AG09309 (cell line): ENCODE measurements at regions not wholly inside any gene's neighbourhood (a gene's known extent, or its start where the extent isn't known, plus 50 kb on each side); places are given as distances from the start of the nearest gene placed in this dataset.

Experiments
- DNase-seq: peaks from one replicate; pipeline ENCODE4 v3.0.0-alpha.2; 2010; ENCODE audit warnings: low read depth
- H3K4me3 ChIP-seq: 2 replicates; pipeline ENCODE4 v1.5.1; 2011; ENCODE audit warnings: mild to moderate bottlenecking, low read depth, low read length, moderate library complexity; ENCODE audit not compliant: control insufficient read depth
- TF ChIP-seq, protein P1 (sequence below): IDR thresholded peaks from 2 replicates; pipeline ENCODE4 v1.5.1; 2011; ENCODE audit warnings: mild to moderate bottlenecking, low read depth, low read length, inconsistent platforms; ENCODE audit not compliant: insufficient read depth, control insufficient read depth; ENCODE audit errors: missing control alignments

DNA sequence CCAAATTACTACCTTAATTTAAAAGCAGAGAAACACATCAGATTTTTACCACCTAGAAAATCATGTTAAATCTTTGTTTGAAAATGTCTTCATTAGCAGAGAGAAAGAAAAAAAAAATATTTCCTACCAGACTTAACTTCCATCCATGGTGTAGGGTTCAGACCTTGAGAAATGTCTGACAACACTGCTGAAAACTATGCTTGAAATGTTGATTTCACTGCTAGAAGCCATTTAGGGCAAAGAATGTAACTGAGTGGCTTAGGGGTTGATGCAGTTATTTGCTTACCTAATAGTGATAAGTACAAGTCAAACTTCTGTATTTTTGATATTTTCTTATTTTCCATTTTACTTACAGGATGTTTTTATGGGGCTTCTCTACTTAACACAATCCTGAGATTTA is 495.6 kb upstream of the NEGR1 start:
- DNase-seq, result no peak
- H3K4me3 ChIP-seq, result no peak overlapping the region
- TF ChIP-seq, protein P1, sequence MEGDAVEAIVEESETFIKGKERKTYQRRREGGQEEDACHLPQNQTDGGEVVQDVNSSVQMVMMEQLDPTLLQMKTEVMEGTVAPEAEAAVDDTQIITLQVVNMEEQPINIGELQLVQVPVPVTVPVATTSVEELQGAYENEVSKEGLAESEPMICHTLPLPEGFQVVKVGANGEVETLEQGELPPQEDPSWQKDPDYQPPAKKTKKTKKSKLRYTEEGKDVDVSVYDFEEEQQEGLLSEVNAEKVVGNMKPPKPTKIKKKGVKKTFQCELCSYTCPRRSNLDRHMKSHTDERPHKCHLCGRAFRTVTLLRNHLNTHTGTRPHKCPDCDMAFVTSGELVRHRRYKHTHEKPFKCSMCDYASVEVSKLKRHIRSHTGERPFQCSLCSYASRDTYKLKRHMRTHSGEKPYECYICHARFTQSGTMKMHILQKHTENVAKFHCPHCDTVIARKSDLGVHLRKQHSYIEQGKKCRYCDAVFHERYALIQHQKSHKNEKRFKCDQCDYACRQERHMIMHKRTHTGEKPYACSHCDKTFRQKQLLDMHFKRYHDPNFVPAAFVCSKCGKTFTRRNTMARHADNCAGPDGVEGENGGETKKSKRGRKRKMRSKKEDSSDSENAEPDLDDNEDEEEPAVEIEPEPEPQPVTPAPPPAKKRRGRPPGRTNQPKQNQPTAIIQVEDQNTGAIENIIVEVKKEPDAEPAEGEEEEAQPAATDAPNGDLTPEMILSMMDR, result no peak

DNA sequence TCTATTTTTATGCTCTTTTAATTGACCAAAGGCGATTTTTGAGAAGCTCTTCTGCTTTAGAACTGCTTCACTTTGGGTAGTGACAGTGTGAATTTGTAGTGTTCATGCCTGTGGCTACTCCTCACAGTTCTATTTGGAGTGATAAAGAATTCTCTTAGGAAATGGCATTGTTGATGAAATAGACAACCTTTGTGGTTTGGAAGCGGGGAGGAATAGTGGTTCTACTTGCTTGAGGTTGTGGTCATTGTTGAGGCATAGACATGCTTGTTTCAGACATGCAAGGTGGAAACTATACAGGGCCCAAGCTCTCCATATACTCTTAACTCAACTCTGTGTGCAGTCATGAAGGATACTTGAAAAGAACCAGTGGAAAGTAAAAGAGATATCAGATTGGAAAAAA is 481.1 kb upstream of the NEGR1 start:
- DNase-seq, result no peak
- TF ChIP-seq, protein P1, result no peak

DNA sequence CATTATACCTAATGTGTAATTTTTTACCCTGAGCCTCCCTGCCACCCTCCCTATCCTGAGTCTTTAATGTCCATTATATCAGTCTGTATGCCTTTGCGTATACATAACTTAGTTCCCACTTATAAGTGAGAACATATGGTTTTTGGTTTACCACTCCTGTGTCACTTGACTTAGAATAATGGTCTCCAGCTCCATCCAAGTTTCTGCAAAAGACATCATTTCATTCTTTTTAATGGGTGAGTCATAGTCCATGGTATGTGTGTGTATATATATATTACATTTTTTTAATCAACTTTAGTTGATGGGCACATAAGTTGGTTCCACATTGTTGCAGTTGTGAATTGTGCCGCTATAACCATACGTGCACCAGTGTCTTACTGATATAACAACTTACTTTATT is 477.1 kb upstream of the NEGR1 start:
- DNase-seq, result no peak
- TF ChIP-seq, protein P1, result no peak
- H3K4me3 ChIP-seq, result no peak overlapping the region

More for the DNA sequence above, 481.1 kb upstream of the NEGR1 start:
- no peak overlapping the region for H3K4me3 ChIP-seq

DNA sequence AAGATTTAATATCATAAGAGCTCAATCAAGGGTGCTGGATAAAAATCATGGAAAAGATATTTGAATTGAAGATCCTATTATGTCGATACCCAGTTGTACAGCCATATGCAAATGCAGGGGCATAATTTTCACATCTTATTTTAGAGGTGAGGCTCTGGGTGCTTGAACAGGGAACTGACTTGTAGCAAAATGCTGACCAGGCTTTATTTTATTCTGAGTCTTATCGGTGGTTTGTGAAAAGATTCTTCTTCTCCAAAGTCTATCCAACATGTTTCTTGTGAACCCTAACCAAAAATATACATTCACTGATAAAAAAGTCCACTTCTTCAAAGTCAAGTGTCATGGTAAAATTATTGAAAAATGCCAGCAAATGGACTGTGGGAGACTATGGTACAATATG is 475.5 kb upstream of the NEGR1 start:
- H3K4me3 ChIP-seq, result no peak overlapping the region
- TF ChIP-seq, protein P1, result no peak
- no peak for DNase-seq

DNA sequence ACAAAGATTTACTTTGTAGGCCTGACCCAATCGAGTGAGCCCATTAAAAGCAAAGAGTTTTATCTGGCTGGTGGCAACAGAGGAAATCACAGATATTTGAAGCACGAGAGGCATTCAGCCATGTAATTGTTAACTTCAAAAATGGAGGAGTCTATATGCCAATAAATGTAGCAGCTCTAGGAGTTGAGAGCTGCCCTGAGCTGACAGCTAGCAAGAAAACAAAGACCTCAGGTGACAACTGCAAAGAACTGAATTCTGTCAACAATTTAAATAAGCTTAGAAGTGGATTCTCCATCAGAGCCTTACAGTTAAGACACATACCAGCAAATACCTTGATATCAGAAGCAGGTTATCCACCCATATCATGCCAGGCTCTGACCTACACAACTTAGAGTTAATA is 463.1 kb upstream of the NEGR1 start:
- no peak overlapping the region for H3K4me3 ChIP-seq
- DNase-seq, result no peak
- TF ChIP-seq, protein P1, result no peak

DNA sequence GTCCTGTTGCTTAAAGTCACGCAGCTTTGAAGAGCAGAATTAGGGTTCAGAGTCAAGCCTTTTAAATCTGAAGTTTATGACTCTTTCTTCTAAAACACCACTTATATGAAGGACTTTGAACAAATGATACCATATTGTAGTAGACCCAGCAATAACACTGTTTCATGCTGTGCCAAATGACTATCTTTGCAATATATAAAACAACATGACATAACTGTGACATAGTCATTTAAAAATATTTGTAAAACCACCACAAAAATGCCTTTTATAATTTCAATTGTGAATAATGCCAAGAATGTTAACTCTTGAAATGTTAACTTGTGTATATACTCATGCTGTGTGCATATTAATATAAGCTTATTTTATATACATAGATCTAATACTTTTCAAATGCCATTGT is 452.1 kb upstream of the NEGR1 start:
- DNase-seq, result no peak
- TF ChIP-seq, protein P1, result no peak
- H3K4me3 ChIP-seq, result no peak overlapping the region
